Gastrocnemius medialis (tissue), 4 donors: ENCODE measurements at regions not wholly inside any gene's neighbourhood (a gene's known extent, or its start where the extent isn't known, plus 50 kb on each side); places are given as distances from the start of the nearest gene placed in this dataset.
A peak's percentile ranks its signal among the peaks of the same experiment; 100 is the strongest.

Experiments used
- ATAC-seq, 2 donors: fragments of 150-250 bp; one replicate each; pipeline ENCODE4 v1.9.1; 2016
- DNase-seq, 2 donors: peaks; one replicate each; pipeline ENCODE4 v3.0.0-alpha.2; 2019
- H3K27ac ChIP-seq, 4 donors: fragments of 200-600 bp; sonication (generic); 1 replicate in 1 of 4; 2 replicates in 3 of 4; pipeline ENCODE4 v1.5.1; 2016 to 2018; ENCODE audit warnings: mild to moderate bottlenecking in 2 of 4, moderate library complexity in 1 of 4
- H3K27me3 ChIP-seq, 3 donors: fragments of 200-600 bp; sonication (generic) in 2 of 3; 1 replicate in 1 of 3; 2 replicates in 2 of 3; pipeline versions ENCODE4 v1.5.1 to v1.6.0; 2016 to 2019; ENCODE audit warnings: mild to moderate bottlenecking in 1 of 3, moderate library complexity in 1 of 3
- H3K36me3 ChIP-seq, 2 donors: fragments of 200-600 bp; sonication (generic) in 1 of 2; one replicate each; pipeline ENCODE4 v1.5.1; 2017 to 2018
- H3K4me1 ChIP-seq, 2 donors: fragments of 200-600 bp; sonication (generic) in 1 of 2; one replicate each; pipeline ENCODE4 v1.5.1; 2016 to 2017; ENCODE audit warnings: mild to moderate bottlenecking in 2 of 2
- H3K4me3 ChIP-seq, 4 donors: fragments of 200-600 bp; sonication (generic) in 3 of 4; 1 replicate in 1 of 4; 2 replicates in 3 of 4; pipeline ENCODE4 v1.5.1; 2016 to 2019; ENCODE audit warnings: mild to moderate bottlenecking in 2 of 4
- H3K9me3 ChIP-seq, 3 donors: fragments of 200-600 bp; sonication (generic) in 2 of 3; 1 replicate in 1 of 3; 2 replicates in 2 of 3; pipeline ENCODE4 v1.5.1; 2016 to 2019
- POLR2A ChIP-seq, 2 donors: fragments of 450-650 bp; IDR thresholded peaks; one replicate each; pipeline ENCODE4 v1.6.1; 2017; ENCODE audit warnings: antibody characterized with exemption in 2 of 2, mild to moderate bottlenecking in 2 of 2, moderate library complexity in 2 of 2
- in situ Hi-C, 4 donors: fragments of 200-750 bp; cut with MboI; loops; one replicate each; pipeline versions ENCODE4 v1.15.0 to v1.8.0; 2017; ENCODE audit warnings: low sequenced_read_pairs in 4 of 4
- intact Hi-C: fragments of 100-400 bp; cut with DNase I; formaldehyde crosslinking; loops from one replicate; pipeline ENCODE4 v1.15.1; 2023; ENCODE audit warnings: low total_unique reads
- TF ChIP-seq, protein P1 (sequence below), 5 experiments: fragments of 450-650 bp in 3 of 5; fragments of 200-600 bp in 2 of 5; sonication (generic) in 2 of 5; IDR thresholded peaks in 4 of 5; conservative IDR thresholded peaks in 1 of 5; 1 replicate in 4 of 5; 2 replicates in 1 of 5; pipeline ENCODE4 v1.5.1; 2016 to 2019; ENCODE audit warnings: antibody characterized with exemption in 5 of 5, mild to moderate bottlenecking in 3 of 5, moderate library complexity in 3 of 5

DNA sequence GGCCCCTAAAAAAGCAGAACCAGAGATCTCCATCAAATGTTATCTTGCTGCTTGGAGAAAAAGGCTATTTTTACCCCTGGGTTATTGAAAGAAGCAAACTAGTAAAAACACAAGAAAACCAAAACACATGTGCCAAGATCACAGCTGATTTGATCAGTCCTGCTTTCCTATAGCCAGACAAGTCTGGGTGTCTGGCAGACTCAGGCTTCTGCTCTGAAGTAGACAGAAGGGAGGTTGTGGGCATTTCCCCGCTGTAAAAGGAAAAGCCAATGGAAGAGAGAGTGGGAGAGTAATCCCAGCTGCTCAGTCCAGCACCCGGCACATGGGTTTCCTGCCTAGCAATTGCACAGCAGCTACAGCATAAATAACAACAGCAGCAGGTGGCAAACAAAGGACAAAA lies 177.9 kb downstream of the PHLDA1 start:
- no peaks in the 10 kb centered on the region for H3K9me3 ChIP-seq
- no peaks in the 10 kb centered on the region for H3K27me3 ChIP-seq
- no peak for ATAC-seq
- intact Hi-C loops: no loop called here
- TF ChIP-seq, protein P1, sequence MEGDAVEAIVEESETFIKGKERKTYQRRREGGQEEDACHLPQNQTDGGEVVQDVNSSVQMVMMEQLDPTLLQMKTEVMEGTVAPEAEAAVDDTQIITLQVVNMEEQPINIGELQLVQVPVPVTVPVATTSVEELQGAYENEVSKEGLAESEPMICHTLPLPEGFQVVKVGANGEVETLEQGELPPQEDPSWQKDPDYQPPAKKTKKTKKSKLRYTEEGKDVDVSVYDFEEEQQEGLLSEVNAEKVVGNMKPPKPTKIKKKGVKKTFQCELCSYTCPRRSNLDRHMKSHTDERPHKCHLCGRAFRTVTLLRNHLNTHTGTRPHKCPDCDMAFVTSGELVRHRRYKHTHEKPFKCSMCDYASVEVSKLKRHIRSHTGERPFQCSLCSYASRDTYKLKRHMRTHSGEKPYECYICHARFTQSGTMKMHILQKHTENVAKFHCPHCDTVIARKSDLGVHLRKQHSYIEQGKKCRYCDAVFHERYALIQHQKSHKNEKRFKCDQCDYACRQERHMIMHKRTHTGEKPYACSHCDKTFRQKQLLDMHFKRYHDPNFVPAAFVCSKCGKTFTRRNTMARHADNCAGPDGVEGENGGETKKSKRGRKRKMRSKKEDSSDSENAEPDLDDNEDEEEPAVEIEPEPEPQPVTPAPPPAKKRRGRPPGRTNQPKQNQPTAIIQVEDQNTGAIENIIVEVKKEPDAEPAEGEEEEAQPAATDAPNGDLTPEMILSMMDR (IDR thresholded peaks at IDR 0.05 in 4 of 5, conservative IDR thresholded peaks at IDR 0.05 in 1 of 5): no peak
- no peak for TF ChIP-seq POLR2A (IDR thresholded peaks at IDR 0.05)
- in situ Hi-C loops: no loop called here
- DNase-seq: no peak
- H3K36me3 ChIP-seq: no peaks in the 10 kb centered on the region
- H3K4me3 ChIP-seq: no peak overlapping the region
- H3K4me1 ChIP-seq: peaks cover 0 to 13% of the 10 kb centered on the region in 2 donors
- H3K27ac ChIP-seq: no peak overlapping the region

DNA sequence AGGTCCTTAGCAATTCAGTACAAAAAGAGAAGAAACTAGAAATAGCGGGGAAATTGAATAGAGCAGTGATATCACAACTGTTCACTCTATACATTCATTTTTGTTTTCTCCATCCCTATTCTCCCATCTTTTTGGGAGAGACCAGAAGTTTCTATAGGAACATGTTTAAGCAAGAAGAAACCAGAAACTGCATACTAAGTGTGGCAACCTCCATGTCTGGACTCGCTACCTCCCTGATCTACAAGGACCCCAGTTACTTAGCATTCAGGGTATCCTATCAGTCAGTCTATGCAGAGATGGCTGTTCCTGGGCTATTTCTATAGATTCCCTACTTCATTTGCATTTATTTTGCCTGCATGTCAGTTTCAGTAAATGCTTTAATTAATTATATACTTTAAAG lies 178.6 kb downstream of the PHLDA1 start:
- intact Hi-C loops: no loop called here
- Histone ChIP-seq H3K36me3 (no peaks in the 10 kb centered on the region), H3K4me1 (peaks cover 0 to 13% of the 10 kb centered on the region in 2 donors), H3K9me3 (no peaks in the 10 kb centered on the region), H3K27ac (no peak overlapping the region), H3K27me3 (no peaks in the 10 kb centered on the region), H3K4me3 (no peak overlapping the region)
- in situ Hi-C loops: no loop called here
- TF ChIP-seq, protein P1 (IDR thresholded peaks at IDR 0.05 in 4 of 5, conservative IDR thresholded peaks at IDR 0.05 in 1 of 5): no peak
- TF ChIP-seq POLR2A (IDR thresholded peaks at IDR 0.05): no peak
- ATAC-seq: no peak
- no peak for DNase-seq

DNA sequence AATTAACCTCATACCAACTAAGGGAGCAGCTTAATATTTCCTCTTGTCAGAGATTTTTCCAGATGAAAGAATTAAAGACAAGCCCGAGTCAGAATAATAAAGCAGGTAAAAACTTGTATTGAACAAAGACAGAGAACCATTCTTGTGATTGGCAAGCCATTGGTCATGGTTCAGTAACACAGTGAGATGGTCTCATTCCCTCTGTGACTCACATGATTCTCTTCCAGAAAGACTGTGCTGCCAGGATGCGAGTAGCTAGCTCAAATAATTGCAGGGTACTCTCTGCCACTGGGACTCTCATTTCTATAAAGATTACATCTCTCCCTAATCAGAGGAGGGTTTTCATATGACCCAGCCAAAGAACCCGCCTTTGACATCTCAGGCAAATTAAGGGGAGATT lies 179.4 kb downstream of the PHLDA1 start:
- Histone ChIP-seq H3K36me3 (no peaks in the 10 kb centered on the region), H3K27ac (no peak overlapping the region), H3K4me1 (peaks cover 0 to 13% of the 10 kb centered on the region in 2 donors), H3K9me3 (no peaks in the 10 kb centered on the region), H3K4me3 (no peak overlapping the region), H3K27me3 (no peaks in the 10 kb centered on the region)
- TF ChIP-seq, protein P1 (IDR thresholded peaks at IDR 0.05 in 4 of 5, conservative IDR thresholded peaks at IDR 0.05 in 1 of 5): no peak
- TF ChIP-seq POLR2A (IDR thresholded peaks at IDR 0.05): no peak
- ATAC-seq: no peak
- in situ Hi-C loops: no loop called here
- intact Hi-C loops: no loop called here
- no peak for DNase-seq

DNA sequence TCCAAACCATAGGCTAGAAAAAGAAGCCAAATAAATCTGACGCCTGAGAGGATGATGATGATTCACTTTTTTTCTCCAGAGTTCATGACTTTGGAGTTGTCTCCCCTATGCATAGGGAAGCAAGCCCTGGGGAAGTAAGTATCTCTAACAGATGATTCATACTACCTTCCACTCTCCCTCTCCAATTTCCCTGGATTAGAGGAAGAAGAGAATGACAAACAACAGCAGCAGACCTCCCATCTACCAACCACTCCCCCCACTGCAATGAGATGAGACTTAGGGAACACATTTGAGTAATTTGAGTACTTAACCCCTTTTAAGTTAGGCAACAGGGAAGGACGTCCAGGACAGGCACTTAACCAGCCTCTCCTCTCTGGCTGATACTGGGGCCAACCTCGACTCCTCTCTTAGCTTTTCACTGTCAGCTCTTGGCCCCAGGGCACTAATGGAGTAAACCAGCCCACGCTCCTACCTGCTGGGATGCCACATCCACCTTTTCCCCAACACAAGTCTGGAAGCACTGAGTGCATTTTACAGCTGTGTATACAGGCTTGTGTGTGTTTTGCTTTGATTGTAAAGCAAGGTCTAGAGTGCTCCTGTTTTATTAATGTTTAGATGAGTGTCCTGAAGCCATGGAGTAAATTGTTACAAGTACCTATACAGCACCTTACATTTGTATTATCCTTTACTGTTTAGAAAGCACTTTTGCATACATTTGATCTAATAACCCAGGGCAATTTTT lies 180.7 kb downstream of the PHLDA1 start:
- intact Hi-C loops: no loop called here

More for the DNA sequence above, 180.7 kb downstream of the PHLDA1 start:
- no peaks in the 10 kb centered on the region for H3K27me3 ChIP-seq
- no peaks in the 10 kb centered on the region for H3K36me3 ChIP-seq
- in situ Hi-C loops: no loop called here
- no peaks in the 10 kb centered on the region for H3K9me3 ChIP-seq
- TF ChIP-seq POLR2A (IDR thresholded peaks at IDR 0.05): no peak
- TF ChIP-seq, protein P1 (IDR thresholded peaks at IDR 0.05 in 4 of 5, conservative IDR thresholded peaks at IDR 0.05 in 1 of 5): no peak
- ATAC-seq: peak in 1 of 2 donors; percentile 53
- H3K4me1 ChIP-seq: peaks cover 0 to 13% of the 10 kb centered on the region in 2 donors
- H3K27ac ChIP-seq: no peak overlapping the region
- no peak overlapping the region for H3K4me3 ChIP-seq
- no peak for DNase-seq
